Calu3 (cell line): ENCODE measurements at regions not wholly inside any gene's neighbourhood (a gene's known extent, or its start where the extent isn't known, plus 50 kb on each side); places are given as distances from the start of the nearest gene placed in this dataset.

Source experiments
- BruUV-seq: library from RNA; stranded (reverse); fragments of 400-500 nt; replicated peaks from 2 replicates; lab custom pipeline; 2021; lab: Mats Ljungman, UMichigan
- CTCF ChIA-PET: fragments of 300-600 bp; sonication (Branson Sonifier 250); formaldehyde crosslinking; loops from one replicate; lab custom pipeline; 2022; ENCODE audit warnings: antibody characterized with exemption; lab: Charles Lee
- DNase-seq: peaks from one replicate; pipeline ENCODE4 v3.0.0; 2022
- H3K27ac Mint-ChIP-seq: one replicate; pipeline ENCODE4 v1.8.0; 2022; ENCODE audit warnings: mixed read lengths; ENCODE audit not compliant: unreplicated experiment
- H3K27me3 Mint-ChIP-seq: one replicate; pipeline ENCODE4 v1.8.0; 2022; ENCODE audit warnings: mixed read lengths; ENCODE audit not compliant: unreplicated experiment
- H3K36me3 Mint-ChIP-seq: one replicate; pipeline ENCODE4 v1.8.0; 2022; ENCODE audit warnings: mild to moderate bottlenecking, moderate library complexity, mixed read lengths; ENCODE audit not compliant: insufficient read depth, unreplicated experiment
- H3K4me1 Mint-ChIP-seq: one replicate; pipeline ENCODE4 v1.8.0; 2022; ENCODE audit warnings: mild to moderate bottlenecking, low read depth, mixed read lengths; ENCODE audit not compliant: unreplicated experiment
- H3K4me3 Mint-ChIP-seq: one replicate; pipeline ENCODE4 v1.8.0; 2022; ENCODE audit warnings: mild to moderate bottlenecking, low read depth, moderate library complexity, mixed read lengths; ENCODE audit not compliant: unreplicated experiment
- H3K9me3 Mint-ChIP-seq: one replicate; pipeline ENCODE4 v1.8.0; 2022; ENCODE audit warnings: low read depth, mixed read lengths; ENCODE audit not compliant: unreplicated experiment
- intact Hi-C: fragments of 100-400 bp; cut with micrococcal nuclease; formaldehyde crosslinking; loops from one replicate; pipeline ENCODE4 v1.10.0; 2022; ENCODE audit not compliant: unreplicated experiment
- TF ChIP-seq, protein P1 (sequence below): fragments of 200-600 bp; IDR thresholded peaks from one replicate; pipeline ENCODE4 v1.8.0; 2022; ENCODE audit warnings: antibody characterized with exemption; ENCODE audit not compliant: unreplicated experiment

- H3K27me3 Mint-ChIP-seq: no peaks in the 10 kb centered on the region
- DNase-seq: no peak
Measured at GRCh38 chr6:133156689-133157088, 84.5 kb upstream of the EYA4 start.

GRCh38 chr6:133157995-133158394 lies 83.2 kb upstream of the EYA4 start:
- no peak for DNase-seq
- Mint-ChIP-seq H3K9me3 (peaks cover 2% of the 10 kb centered on the region), H3K36me3 (no peaks in the 10 kb centered on the region), H3K27me3 (no peaks in the 10 kb centered on the region), H3K27ac (no peak overlapping the region), H3K4me3 (no peak overlapping the region), H3K4me1 (peaks cover 16% of the 10 kb centered on the region)
- TF ChIP-seq, protein P1, sequence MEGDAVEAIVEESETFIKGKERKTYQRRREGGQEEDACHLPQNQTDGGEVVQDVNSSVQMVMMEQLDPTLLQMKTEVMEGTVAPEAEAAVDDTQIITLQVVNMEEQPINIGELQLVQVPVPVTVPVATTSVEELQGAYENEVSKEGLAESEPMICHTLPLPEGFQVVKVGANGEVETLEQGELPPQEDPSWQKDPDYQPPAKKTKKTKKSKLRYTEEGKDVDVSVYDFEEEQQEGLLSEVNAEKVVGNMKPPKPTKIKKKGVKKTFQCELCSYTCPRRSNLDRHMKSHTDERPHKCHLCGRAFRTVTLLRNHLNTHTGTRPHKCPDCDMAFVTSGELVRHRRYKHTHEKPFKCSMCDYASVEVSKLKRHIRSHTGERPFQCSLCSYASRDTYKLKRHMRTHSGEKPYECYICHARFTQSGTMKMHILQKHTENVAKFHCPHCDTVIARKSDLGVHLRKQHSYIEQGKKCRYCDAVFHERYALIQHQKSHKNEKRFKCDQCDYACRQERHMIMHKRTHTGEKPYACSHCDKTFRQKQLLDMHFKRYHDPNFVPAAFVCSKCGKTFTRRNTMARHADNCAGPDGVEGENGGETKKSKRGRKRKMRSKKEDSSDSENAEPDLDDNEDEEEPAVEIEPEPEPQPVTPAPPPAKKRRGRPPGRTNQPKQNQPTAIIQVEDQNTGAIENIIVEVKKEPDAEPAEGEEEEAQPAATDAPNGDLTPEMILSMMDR: no peak
- intact Hi-C loops: no loop called here
- no TSS peak for BruUV-seq
- CTCF ChIA-PET: interaction anchor here (1.5 kb wide), 1 partner anchor 195 kb away, joined by 4 read pairs; no protein-coding TSS in a partner anchor

More at GRCh38 chr6:133156689-133157088, 84.5 kb upstream of the EYA4 start:
- Mint-ChIP-seq H3K9me3 (peaks cover 10% of the 10 kb centered on the region), H3K27ac (no peak overlapping the region), H3K4me3 (no peak overlapping the region), H3K4me1 (peaks cover 16% of the 10 kb centered on the region), H3K36me3 (no peaks in the 10 kb centered on the region)
- intact Hi-C loops: no loop called here
- CTCF ChIA-PET: interaction anchor here (0.8 to 1.4 kb wide), 3 partner anchors 14 to 305 kb away, joined by 3 to 4 read pairs (median 3); no protein-coding TSS in a partner anchor
- BruUV-seq: no TSS peak
- TF ChIP-seq, protein P1: no peak

DNA sequence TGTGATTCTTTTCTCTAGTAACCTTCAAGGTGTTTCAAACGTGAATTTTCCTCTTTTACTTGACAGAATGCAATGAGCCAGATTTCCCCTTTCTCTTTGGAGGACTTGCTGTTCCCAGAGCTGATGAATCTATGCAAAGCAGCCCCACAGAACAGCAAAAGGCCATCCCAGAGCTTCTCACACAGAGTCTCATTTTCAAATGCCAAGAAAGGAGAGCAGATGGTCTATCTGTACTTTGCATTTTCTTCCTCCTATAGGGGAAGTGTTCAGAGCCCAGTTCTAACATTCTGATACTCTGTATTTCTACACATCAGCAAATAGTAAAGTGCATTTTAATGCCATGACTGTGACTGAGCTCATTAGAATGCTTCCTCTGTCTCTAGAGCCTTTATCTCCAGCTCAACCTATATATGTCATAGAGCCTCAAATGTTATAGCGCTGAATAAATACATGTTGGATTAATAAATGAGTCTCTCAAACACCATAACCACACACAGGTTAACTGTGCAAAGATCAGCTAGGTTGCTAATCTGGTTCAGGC lies 81.8 kb upstream of the EYA4 start:
- H3K4me1 Mint-ChIP-seq: peaks cover 16% of the 10 kb centered on the region
- no TSS peak for BruUV-seq
- no peaks in the 10 kb centered on the region for H3K9me3 Mint-ChIP-seq
- CTCF ChIA-PET: interaction anchor here (1.3 to 1.5 kb wide), 2 partner anchors 11 to 196 kb away, joined by 3 to 4 read pairs; no protein-coding TSS in a partner anchor
- intact Hi-C loops: no loop called here
- no peaks in the 10 kb centered on the region for H3K27me3 Mint-ChIP-seq
- no peaks in the 10 kb centered on the region for H3K36me3 Mint-ChIP-seq
- TF ChIP-seq, protein P1: no peak
- no peak for DNase-seq
- H3K4me3 Mint-ChIP-seq: no peak overlapping the region
- peak overlapping the region; percentile 37 for H3K27ac Mint-ChIP-seq

GRCh38 chr6:133160536-133160935 lies 80.6 kb upstream of the EYA4 start:
- Mint-ChIP-seq H3K9me3 (no peaks in the 10 kb centered on the region), H3K36me3 (no peaks in the 10 kb centered on the region), H3K27ac (no peak overlapping the region), H3K4me1 (peaks cover 16% of the 10 kb centered on the region), H3K27me3 (no peaks in the 10 kb centered on the region), H3K4me3 (no peak overlapping the region)
- BruUV-seq: no TSS peak
- CTCF ChIA-PET: interaction anchor here (1.3 kb wide), 1 partner anchor 10 kb away, joined by 3 read pairs; no protein-coding TSS in a partner anchor
- DNase-seq: no peak
- intact Hi-C loops: no loop called here
- TF ChIP-seq, protein P1: no peak
